ENCODE measurements at regions not wholly inside any gene's neighbourhood (a gene's known extent, or its start where the extent isn't known, plus 50 kb on each side); places are given as distances from the start of the nearest gene placed in this dataset.

DNA sequence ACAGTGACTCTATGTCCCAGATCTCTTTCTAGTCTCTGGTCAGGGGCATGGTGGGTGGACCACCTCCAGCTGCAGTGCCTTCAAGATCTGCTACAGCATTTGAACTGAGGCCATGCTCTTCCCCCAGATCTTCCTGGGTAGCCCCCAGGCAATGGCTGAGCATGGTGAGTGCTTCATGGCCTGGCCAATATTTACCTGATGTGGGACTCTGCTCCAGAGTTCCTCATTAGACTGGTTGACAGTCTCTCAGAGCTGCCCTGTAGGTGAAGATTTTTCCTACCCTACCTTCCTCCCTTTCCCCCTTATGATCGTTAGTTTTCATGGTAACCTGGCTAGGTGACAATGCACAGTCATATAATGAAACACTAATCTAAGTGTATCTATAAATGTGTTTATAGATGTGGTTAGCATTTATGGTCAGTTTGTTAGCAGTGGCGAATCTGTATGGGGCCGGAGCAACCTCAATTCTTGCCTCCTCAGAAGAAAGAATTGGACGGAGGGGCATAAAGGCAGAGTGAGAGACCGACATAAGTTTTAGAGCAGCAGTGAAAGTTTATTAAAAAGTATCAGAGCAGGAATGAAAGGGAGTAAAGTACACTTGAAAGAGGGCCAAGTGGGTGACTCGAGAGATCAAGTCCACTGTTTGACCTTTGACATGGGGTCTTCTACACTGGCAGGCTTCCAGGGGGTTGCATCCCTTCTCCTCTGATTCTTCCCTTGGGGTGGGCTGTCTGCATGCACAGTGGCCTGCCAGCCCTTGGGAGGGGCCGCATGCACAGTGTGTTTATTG, 256.3 kb downstream of the CD83 start:
- no peak overlapping the region for H3K27ac Mint-ChIP-seq (ENCODE audit: unreplicated experiment)
- peaks cover 6% of the 10 kb centered on the region for H3K27me3 Mint-ChIP-seq (ENCODE audit: low read depth)
- no peaks in the 10 kb centered on the region for H3K4me1 Mint-ChIP-seq
- peaks cover 3% of the 10 kb centered on the region for H3K9me3 Mint-ChIP-seq
- no peak overlapping the region for H3K4me3 Mint-ChIP-seq
- no peaks in the 10 kb centered on the region for H3K36me3 Mint-ChIP-seq (ENCODE audit: low read depth)
- TF ChIP-seq, protein P1, sequence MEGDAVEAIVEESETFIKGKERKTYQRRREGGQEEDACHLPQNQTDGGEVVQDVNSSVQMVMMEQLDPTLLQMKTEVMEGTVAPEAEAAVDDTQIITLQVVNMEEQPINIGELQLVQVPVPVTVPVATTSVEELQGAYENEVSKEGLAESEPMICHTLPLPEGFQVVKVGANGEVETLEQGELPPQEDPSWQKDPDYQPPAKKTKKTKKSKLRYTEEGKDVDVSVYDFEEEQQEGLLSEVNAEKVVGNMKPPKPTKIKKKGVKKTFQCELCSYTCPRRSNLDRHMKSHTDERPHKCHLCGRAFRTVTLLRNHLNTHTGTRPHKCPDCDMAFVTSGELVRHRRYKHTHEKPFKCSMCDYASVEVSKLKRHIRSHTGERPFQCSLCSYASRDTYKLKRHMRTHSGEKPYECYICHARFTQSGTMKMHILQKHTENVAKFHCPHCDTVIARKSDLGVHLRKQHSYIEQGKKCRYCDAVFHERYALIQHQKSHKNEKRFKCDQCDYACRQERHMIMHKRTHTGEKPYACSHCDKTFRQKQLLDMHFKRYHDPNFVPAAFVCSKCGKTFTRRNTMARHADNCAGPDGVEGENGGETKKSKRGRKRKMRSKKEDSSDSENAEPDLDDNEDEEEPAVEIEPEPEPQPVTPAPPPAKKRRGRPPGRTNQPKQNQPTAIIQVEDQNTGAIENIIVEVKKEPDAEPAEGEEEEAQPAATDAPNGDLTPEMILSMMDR (conservative IDR thresholded peaks at IDR 0.05), result no peak
- DNase-seq (ENCODE audit: low read depth, low spot score), result no peak

DNA sequence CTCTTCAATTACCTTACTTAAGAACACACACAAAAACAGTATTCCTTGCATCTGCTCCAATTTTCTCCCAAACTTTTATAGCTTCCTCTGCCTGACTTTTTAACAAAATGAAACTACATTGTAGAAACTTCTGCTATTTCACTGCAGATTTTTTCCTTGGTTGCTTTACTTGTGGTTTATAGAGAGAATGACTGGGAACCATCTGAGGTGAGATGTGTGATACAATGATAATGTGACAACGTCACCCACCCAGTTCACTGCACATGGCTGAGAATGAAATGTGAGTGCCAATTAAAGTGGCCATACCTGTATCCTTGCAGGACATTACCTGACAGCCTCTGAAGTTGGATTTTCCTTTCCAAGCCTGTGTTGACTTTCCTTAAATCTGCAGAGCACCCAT, 258.4 kb downstream of the CD83 start:
- H3K9me3 Mint-ChIP-seq, result peaks cover 3% of the 10 kb centered on the region
- no peak overlapping the region for H3K27ac Mint-ChIP-seq (ENCODE audit: unreplicated experiment)
- H3K4me1 Mint-ChIP-seq, result peaks cover 14% of the 10 kb centered on the region
- no peaks in the 10 kb centered on the region for H3K36me3 Mint-ChIP-seq (ENCODE audit: low read depth)
- H3K4me3 Mint-ChIP-seq, result no peak overlapping the region
- peaks cover 14% of the 10 kb centered on the region for H3K27me3 Mint-ChIP-seq (ENCODE audit: low read depth)
- no peak for DNase-seq (ENCODE audit: low read depth, low spot score)
- TF ChIP-seq, protein P1 (conservative IDR thresholded peaks at IDR 0.05), result no peak

DNA sequence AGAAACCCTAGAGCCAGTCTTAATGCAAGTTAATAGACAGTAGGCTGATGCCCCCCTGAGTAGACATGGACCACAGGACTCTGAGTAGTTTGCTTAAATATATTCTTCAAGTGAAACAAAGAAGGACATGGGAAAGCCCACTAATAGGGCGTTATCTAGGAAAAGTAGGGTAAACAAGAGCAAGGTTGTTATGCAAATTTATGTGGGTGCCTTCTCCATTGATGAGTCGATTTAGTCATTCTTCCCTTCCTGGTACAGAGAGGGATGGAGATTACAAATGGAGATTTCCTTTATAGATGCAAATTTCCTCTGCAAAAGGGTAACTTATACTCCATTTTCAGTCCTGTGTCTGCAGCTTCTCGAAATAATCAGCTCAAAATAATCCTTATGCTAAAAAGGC, 262.0 kb downstream of the CD83 start:
- DNase-seq (ENCODE audit: low read depth, low spot score), result no peak
- no peaks in the 10 kb centered on the region for H3K36me3 Mint-ChIP-seq (ENCODE audit: low read depth)
- no peak overlapping the region for H3K27ac Mint-ChIP-seq (ENCODE audit: unreplicated experiment)
- TF ChIP-seq, protein P1 (conservative IDR thresholded peaks at IDR 0.05), result no peak
- H3K9me3 Mint-ChIP-seq, result no peaks in the 10 kb centered on the region
- H3K27me3 Mint-ChIP-seq (ENCODE audit: low read depth), result peaks cover 25% of the 10 kb centered on the region
- peaks cover 50% of the 10 kb centered on the region for H3K4me1 Mint-ChIP-seq
- H3K4me3 Mint-ChIP-seq, result peak overlapping the region; percentile 37

DNA sequence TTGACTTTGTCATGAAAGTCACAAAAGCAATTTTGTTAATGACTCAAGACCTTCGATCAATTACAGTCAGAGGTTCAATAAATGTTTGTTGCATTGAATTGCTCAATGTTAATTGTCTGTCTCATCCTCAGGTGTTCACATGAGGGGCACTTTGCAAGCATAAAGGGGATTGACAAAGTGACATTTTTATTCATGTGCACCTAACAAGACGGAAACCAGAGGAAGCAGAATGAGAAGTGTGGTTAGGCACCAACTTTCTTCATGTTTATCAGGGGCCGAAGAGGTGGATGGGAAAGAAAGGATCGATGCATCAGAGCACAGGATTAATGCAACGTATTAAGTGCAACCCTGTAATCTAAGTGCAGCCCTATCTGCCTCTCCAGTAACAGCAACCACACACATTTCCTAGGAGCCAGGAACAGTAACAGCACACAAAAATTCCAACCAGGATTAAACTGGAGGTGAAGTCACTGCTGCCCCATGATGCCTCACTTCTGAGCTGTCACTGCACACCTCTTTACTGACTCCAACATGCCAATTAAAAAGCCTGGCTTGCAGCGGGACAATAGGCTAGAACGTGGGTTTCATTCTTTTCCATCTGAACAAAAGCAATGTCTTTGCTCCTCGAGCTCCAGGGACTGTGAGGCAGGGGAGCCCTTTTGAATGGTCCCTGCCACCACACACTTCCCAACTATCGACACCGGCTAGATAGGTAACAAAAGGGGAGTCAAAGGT, 262.7 kb downstream of the CD83 start:
- peaks cover 51% of the 10 kb centered on the region for H3K4me1 Mint-ChIP-seq
- TF ChIP-seq, protein P1 (conservative IDR thresholded peaks at IDR 0.05), result no peak
- H3K36me3 Mint-ChIP-seq (ENCODE audit: low read depth), result no peaks in the 10 kb centered on the region
- H3K27ac Mint-ChIP-seq (ENCODE audit: unreplicated experiment), result no peak overlapping the region
- peaks cover 25% of the 10 kb centered on the region for H3K27me3 Mint-ChIP-seq (ENCODE audit: low read depth)
- no peak for DNase-seq (ENCODE audit: low read depth, low spot score)
- no peaks in the 10 kb centered on the region for H3K9me3 Mint-ChIP-seq
- peak overlapping the region; percentile 67 for H3K4me3 Mint-ChIP-seq

DNA sequence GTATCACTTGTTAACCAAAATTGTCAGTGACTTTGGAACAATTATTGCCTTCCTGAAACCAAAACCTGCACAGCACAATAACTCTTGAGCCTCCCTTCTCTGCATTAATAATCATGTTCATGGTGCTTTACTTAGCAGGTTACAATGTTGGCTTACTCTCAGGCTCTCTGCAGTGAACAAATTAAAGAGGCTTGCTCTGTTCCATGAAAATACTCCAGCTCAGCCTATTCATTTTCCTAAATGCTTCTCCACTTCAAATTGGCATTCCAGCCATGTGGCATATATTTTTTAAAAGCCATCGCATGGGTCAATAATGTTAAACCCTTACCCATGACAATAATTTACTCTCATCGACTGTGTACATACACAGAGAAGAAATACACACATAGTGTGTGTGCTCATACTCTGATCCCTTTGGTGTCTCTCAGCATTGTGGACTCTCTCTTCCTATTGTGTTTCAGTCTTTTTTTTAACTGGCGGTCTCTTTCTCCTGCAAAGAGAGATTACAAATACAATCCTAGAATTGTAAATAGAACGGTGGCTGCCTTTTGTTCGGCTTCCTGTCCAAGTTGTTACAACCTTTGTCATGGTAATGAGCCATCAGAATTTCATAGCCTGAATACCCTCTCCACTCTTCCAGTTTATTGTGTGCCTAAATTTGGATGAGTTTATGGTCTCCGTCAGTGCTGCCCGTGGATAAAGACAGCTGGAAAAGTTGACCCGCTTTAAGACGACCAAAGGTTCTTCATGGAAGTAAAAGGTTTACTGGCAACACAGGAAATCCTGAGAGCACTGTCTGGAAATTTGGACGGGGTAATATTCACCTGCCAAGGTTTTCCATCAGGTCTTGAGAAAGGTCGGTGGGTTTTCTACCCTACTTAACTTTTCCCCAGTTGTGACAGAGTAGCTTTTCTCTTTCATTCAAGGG, 263.6 kb downstream of the CD83 start:
- H3K9me3 Mint-ChIP-seq, result no peaks in the 10 kb centered on the region
- H3K4me1 Mint-ChIP-seq, result peaks cover 51% of the 10 kb centered on the region
- peak overlapping the region; percentile 67 for H3K4me3 Mint-ChIP-seq
- H3K36me3 Mint-ChIP-seq (ENCODE audit: low read depth), result no peaks in the 10 kb centered on the region
- H3K27ac Mint-ChIP-seq (ENCODE audit: unreplicated experiment), result no peak overlapping the region
- no peak for DNase-seq (ENCODE audit: low read depth, low spot score)
- TF ChIP-seq, protein P1 (conservative IDR thresholded peaks at IDR 0.05), result no peak
- peaks cover 25% of the 10 kb centered on the region for H3K27me3 Mint-ChIP-seq (ENCODE audit: low read depth)
